Fibroblast of villous mesenchyme (primary cell): ENCODE measurements at regions not wholly inside any gene's neighbourhood (a gene's known extent, or its start where the extent isn't known, plus 50 kb on each side); places are given as distances from the start of the nearest gene placed in this dataset.

Experiments
- DNase-seq: peaks from one replicate; pipeline ENCODE4 v3.0.0-alpha.2; 2010; ENCODE audit warnings: low read depth
- H3K4me3 ChIP-seq: 2 replicates; pipeline ENCODE4 v1.5.1; 2011; ENCODE audit warnings: low read depth, mild to moderate bottlenecking, low read length
- CTCF ChIP-seq: IDR thresholded peaks from 2 replicates; pipeline ENCODE4 v1.5.1; 2012; ENCODE audit warnings: low read depth, mild to moderate bottlenecking, low read length; ENCODE audit not compliant: insufficient read depth

DNA sequence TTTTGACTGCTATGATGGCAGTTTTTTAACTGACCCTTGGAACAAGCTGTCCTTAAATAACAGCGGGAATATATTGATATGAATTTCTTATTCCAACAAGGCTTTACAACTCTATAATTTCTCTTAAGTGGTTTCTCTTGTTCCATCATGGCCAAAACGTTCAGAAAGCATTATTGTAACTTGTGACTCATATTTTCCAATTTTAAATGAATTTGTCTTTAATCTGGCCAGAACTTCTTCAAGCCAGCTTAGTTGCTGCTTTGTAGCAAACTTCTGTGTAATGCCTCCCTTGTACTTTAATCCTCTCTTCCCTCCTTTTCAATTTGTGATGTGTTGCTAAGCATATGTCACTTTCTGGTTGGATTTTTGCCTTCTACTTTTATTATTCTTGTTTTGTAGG lies 271.9 kb downstream of the KIF20B start:
- no peak overlapping the region for H3K4me3 ChIP-seq
- TF ChIP-seq CTCF: no peak
- no peak for DNase-seq

GRCh38 chr10:89975071-89975470 lies 273.7 kb downstream of the KIF20B start:
- no peak for TF ChIP-seq CTCF
- peak; percentile 56 for DNase-seq

DNA sequence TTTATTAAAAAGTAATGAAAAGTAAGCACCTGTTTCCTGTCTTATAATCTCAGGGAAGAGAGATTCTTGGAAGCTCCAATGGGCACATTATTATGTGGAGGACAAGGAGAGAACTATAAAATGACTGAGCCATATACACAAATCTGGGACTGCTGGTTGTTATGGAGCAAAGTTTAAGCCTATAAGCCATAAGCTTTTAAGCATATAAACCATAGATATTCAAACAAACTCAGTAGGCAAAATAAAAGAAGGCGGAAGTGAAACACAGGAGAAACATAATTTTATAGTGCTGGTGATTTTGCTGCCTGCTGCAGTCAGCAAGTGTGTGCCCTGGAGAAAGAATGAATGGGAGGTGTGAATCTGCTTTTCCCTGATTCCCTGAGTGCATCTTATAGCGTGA lies 274.4 kb downstream of the KIF20B start:
- peak; percentile 85 for DNase-seq
- H3K4me3 ChIP-seq: no peak overlapping the region
- TF ChIP-seq CTCF: no peak

More at GRCh38 chr10:89975071-89975470, 273.7 kb downstream of the KIF20B start:
- H3K4me3 ChIP-seq: no peak overlapping the region

DNA sequence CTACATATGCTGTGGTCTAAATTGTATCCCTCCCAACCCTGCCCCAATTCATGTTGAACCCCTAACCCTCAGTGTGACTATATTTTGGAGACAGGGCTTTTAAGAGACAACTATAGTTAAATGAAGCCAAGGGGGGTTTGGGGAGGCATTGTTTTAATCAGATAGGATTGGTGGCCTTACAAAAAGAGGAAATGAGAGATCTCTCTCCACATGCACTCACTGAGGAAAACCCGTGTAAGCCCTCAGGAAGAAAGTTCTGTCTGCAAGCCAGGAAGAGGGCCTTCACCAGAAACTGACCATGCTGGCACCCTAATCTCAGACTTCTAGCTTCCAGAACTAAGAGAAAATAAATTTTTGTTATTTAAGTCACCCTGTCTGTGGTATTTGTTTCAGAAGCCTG lies 276.7 kb downstream of the KIF20B start:
- DNase-seq: no peak
- H3K4me3 ChIP-seq: no peak overlapping the region
- no peak for TF ChIP-seq CTCF

- no peak overlapping the region for H3K4me3 ChIP-seq
- TF ChIP-seq CTCF: no peak
- no peak for DNase-seq
These were observed 278.3 kb downstream of the KIF20B start for GRCh38 chr10:89979726-89980125.

DNA sequence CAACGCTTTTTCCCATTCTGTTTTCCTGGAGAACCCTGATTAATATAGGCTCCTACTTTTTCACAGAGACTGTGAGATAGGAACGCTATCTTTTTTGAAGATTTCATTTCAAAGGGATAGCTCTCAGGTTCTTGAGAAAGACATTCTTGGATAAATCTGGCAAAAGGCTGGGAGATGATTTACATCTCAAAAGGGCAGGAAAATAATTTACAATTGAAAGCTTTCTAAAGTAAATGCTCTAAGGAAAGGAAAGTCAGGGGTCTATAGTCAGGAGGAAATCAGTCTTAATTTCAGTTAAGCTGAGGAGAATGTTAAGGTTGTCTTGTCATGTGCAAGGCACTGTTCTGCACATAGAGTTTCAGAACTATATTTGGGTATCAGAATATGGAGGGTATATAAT lies 278.8 kb downstream of the KIF20B start:
- no peak overlapping the region for H3K4me3 ChIP-seq
- no peak for DNase-seq
- TF ChIP-seq CTCF: no peak

DNA sequence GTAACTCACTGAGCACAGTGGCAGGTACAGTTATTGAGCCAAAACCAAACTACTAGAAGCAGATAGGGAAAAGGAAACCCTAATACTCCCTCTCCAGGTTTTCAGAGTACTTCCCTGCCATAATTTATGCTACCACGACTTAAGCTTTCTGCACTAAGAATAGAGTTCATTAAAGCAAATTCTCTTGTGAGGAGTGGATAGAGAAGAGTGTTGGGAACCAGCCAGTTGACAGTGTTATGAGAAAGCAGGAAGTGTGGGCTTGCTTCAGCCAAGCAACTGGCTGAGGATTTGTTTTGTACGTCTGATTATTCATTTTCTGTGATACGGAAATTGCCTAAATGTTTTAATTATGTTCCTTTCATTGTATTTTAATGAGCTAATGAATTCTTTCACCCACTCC lies 280.5 kb downstream of the KIF20B start:
- no peak for TF ChIP-seq CTCF
- no peak overlapping the region for H3K4me3 ChIP-seq
- no peak for DNase-seq
